ENCODE measurements at regions not wholly inside any gene's neighbourhood (a gene's known extent, or its start where the extent isn't known, plus 50 kb on each side); places are given as distances from the start of the nearest gene placed in this dataset.

DNA sequence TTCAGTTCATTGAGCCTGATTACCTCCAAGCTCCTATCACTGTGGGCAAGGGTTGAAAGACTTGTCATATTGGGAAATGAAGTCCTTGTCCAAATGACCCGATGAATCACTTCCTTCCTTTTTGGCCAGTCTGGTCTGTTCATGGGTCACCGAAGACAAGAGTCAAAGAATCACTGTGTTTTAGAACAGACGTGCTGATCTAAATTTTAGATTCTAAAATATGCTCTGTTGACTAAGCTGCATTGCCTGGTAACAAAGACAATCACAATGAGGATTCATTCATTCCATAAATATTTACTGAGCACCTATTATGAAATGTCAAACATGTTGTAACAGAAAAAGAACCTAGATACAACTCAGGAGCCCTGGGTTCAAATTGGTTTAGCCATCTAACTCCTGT is 99.4 kb upstream of the RND3 start:
- DNase-seq (ENCODE audit: low spot score), result no peak

DNA sequence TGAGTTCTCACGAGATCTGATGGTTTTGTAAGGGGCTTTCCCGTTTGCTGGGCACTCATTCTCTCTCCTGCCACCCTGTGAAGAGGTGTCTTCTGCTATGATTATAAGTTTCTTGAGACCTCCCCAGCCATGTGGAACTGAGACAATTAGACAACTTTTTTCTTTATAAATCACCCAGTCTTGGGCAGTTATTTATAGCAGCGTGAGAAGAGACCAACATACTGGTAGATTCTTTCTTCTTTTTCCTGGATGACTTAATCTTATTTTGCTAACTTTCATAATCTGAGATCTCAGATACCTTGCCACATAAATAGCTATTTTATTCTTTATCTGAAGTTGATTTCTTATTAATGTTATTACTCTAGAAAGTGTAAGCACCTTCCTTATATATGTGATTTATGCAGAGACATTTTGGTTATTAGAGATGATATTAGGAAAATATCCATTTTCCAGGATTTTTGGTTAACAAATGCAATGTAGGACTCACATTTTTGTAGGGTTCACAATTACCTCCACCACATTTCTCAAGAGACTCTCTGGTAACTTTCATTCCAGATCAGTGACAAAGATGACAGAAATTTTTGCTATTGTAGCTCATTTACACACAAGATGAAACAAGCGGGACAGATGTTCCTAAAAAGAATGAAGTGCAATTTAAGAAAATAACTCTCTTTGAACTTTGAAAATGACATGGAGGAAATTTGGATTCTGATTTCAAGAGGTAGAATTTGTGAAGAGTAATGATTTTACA is 97.9 kb upstream of the RND3 start:
- DNase-seq (ENCODE audit: low spot score), result no peak

DNA sequence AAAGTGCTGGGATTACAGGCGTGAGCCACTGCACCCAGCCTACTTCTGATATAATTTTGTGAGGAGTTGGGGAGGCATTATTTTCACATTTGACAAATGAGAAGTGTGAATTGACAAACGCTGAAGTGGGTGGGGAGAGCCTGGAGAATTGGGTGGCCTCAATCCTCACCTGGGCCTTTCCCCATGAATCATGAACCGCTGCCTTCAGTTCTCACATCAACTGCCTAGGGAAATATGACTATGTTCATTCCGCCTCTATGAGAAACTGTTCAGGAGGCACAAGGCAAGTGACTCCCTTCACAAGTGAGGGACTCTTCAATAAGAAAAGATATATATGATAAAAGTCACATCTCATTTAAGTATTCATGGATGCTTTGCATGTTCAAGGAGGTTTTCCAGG is 96.6 kb upstream of the RND3 start:
- no peak for DNase-seq (ENCODE audit: low spot score)

DNA sequence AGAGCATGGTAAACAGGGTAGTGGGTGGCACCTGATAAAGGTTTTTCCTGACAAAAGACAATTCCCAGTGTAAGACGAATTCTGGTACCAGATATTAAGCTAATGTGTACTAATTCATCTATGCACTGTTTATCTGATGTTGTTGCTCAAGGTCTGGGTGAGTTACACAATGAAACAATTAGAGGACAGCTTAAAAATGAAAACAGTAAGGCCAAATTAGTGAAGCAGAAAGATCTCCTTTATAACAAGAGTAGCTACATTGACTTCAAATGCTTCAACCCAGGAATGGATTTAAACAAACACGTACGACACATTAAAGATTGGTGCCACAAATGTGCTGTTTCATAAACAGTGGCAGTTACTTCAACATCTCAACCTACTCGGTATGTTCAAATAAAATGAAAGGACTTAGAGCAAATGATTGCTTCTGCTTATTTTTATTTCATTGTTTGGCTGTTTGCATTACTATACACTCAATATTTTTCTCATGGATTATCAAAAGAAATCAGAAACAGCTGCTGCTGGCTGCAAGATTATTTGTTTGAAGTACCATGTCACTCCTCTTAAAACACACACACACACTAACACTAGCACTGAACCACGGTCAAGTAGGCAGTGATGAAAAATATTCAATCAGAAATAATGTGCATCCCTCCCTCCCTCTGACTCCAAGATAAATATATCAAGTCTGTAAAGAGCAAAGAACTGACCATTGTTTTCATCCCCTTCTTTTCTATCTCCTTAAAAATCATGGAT is 94.4 kb upstream of the RND3 start:
- no peak for DNase-seq (ENCODE audit: low spot score)

- DNase-seq (ENCODE audit: low spot score), result no peak
These were observed 91.0 kb upstream of the RND3 start for GRCh38 chr2:150578481-150578880.

DNA sequence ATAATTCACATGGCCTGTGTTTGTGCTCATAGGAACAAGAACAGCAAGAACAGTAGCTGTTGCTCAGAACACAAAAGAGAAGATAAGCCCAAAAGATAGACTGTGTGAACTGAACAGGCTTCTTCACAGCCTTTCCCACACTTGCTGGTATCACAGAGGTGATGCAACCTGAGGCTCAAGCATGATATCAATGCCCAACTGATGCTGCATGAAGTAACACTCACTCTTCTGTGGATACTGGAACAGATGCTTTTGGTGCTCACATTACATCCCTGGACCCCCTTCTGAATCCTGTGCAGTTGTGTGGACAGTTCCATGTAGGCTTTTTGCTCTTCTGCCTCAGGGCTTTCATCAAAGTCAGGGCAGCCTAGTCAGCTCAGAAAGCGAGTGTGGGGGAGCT is 88.4 kb upstream of the RND3 start:
- no peak for DNase-seq (ENCODE audit: low spot score)

DNA sequence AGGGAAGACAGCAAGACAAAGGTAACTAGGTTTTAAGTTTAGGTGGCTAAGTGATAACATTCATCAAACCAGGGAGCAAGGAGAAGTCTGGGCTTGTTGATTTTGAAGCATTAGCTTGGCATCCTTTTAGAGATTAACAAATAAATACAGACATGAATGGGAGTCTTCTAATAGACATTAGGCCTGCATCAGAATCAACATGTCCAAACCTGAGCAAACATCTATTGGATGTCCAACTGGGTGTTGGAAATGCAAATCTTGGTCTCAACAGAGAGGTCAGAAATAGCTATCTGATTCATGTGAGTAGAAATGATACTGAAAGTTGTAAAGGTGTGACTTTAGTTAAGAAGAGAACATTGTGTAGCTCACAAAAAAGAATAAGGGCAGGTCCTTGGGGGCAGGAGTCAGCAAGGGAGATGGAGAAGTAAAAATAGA is 85.5 kb upstream of the RND3 start:
- no peak for DNase-seq (ENCODE audit: low spot score)

GRCh38 chr2:150572194-150572766 is 84.8 kb upstream of the RND3 start:
- DNase-seq (ENCODE audit: low spot score), result no peak

DNA sequence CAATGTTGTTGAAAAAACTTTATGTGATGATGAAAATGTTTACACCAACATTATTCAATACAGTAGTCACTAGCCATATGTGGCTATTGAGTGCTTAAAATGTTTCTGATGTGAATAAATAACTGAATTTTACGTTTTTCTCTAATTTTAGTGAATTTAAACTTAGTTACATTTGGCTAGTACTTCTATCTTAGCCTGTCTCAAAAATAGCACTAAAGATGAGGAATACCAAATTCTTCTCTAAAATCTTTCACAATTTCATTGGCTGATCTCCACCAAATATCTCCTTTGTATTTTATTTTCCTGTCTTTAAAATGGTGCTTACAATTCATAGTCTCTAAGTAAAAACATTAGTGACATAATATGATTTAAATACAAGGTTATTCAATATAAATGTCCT is 83.7 kb upstream of the RND3 start:
- no peak for DNase-seq (ENCODE audit: low spot score)

DNA sequence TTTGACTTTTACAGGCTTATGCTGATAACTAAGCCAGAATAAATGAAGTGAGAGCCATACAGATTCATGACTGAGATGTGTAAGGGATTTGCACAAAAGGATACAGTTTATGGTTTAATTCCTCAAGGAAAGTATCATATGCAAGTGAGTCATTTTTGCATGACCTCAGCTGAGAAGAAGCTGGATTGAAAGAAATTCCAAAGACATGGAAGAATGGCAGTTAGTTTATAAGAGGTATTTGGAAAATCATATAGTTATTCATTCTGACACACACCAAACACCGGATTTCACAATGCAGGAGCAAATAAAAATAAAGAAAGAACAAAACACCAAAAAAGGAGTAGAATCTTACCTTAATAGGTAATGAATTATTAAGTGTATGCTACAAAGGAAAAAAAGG is 83.2 kb upstream of the RND3 start:
- no peak for DNase-seq (ENCODE audit: low spot score)

- DNase-seq (ENCODE audit: low spot score), result no peak
These were observed 82.3 kb upstream of the RND3 start for GRCh38 chr2:150569761-150570160.

DNA sequence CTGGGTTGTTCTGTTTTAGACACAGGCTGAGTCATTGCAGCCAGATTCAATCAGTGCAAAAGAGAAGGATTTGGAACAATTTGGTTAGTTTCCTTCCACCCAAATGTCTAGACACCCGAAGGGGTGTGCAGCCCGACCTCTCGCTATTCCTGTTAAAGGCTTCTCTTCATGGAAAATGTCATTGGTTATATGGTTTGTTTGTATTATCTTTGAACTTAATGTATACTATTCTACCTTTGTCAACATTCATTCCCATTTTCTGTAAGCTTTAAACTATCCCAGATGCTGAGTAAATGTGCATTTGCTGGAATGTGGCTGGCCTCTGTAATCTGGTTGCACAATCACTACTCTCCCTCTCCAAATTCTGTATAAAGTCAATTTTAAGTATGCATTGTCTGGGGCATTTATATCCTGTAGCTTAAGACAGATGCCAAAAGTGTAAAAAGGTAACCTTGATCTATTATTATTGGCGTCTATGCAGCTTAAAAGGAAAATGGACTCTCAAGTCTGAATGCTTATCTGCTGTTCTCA is 80.4 kb upstream of the RND3 start:
- no peak for DNase-seq (ENCODE audit: low spot score)

- DNase-seq (ENCODE audit: low spot score), result no peak
These were observed 78.8 kb upstream of the RND3 start for GRCh38 chr2:150566289-150566688.

GRCh38 chr2:150561076-150561475 is 73.6 kb upstream of the RND3 start:
- no peak for DNase-seq (ENCODE audit: low spot score)

DNA sequence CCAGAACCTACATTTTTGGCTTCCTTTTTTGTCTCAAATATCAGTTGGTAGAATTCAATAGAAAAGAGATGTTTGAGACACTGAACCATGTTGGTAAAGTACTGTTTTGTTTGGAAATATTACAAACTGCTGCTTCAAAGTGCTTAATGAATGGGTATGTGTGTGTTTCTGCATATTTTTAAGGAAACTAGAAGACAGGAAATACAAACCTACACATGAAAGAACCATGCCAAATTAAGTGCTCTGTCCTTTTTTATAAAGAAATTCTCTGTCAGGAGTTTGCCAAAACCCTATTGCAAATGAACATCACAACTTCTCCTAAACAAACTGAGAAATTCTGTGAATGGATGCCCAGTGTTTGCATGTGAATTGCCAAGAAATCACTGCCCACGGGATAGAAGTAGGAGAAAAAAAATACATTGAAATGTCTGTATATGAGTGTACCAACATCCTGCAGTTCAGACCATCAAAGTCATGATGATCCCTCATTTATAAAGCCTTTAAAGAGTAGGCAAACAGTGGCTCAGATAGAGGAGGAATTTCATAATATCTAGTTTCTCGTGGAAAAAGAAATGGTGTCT is 69.6 kb upstream of the RND3 start:
- DNase-seq (ENCODE audit: low spot score), result no peak

GRCh38 chr2:150555611-150556356 is 68.3 kb upstream of the RND3 start:
- no peak for DNase-seq (ENCODE audit: low spot score)

DNA sequence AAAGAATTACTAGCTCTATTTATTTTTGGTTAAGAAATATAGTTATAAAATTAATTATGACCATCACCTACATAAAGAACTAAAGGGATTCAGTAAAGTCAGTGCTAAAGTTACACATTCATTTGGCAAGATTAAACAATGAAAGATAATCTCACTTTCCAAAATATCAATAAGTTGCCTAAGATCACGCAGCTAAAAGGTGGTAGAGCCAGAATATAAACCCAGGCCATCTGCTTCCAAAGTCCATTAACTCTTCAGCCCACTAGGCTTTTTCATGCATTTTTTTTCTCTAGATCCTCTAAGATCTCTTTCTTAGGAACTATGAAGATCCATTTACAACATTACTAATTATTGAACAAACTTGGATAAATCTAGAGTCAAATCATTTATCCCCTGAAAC is 66.6 kb upstream of the RND3 start:
- DNase-seq (ENCODE audit: low spot score), result no peak

DNA sequence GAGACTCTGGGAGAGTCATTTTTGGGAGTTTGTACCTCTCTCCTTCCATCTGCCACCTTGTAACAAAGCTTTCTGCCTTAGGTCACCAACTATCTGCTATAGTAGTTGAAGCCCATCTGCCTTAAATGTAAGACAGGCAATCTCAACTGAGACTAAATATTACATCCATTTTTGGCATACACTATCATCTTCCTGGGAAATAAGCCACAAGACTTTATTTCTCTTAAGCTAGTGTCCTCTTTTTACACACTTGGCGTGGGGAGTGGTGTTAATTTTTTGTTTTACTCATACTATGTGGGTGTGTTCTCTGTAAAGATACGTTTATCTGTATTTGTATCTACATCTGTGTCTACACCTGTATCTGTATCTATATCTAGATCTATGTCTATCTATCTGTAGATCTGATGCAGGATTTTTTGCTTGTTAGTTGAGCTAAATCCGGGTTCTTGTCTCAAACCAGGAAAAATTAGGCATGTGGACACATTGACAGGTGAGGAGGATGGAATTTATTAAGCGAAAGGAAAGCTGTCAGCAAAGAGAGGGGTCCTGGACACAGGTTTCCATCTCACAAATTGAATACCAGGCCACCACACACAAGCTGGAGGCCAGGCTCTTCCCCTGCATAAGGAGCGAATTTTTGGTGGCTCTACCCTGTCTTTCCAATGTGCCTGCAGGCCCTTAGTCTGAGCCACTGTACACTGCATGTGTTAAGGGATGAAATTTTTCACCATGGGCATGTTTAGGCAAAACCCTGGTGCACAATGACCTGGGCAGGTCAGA is 64.8 kb upstream of the RND3 start:
- no peak for DNase-seq (ENCODE audit: low spot score)

GRCh38 chr2:150549381-150549780 is 61.9 kb upstream of the RND3 start:
- DNase-seq (ENCODE audit: low spot score), result no peak

GRCh38 chr2:150548527-150548926 is 61.1 kb upstream of the RND3 start:
- no peak for DNase-seq (ENCODE audit: low spot score)

GRCh38 chr2:150545916-150546315 is 58.4 kb upstream of the RND3 start:
- no peak for DNase-seq (ENCODE audit: low spot score)

All from LoVo (cell line).